OCI-LY7 (cell line): ENCODE measurements at regions not wholly inside any gene's neighbourhood (a gene's known extent, or its start where the extent isn't known, plus 50 kb on each side); places are given as distances from the start of the nearest gene placed in this dataset.
A peak's percentile ranks its signal among the peaks of the same experiment; 100 is the strongest.

Source experiments
- BruUV-seq: library from RNA; stranded (reverse); fragments of 400-500 nt; replicated peaks from 2 replicates; lab custom pipeline; 2021; lab: Mats Ljungman, UMichigan
- CTCF ChIA-PET: fragments of 300-600 bp; sonication (Branson Sonifier 250); formaldehyde crosslinking; loops from one replicate; lab custom pipeline; 2022; ENCODE audit warnings: antibody characterized with exemption; ENCODE audit not compliant: unreplicated experiment; lab: Charles Lee
- POLR2A ChIA-PET: fragments of 300-600 bp; sonication (Branson Sonifier 250); formaldehyde crosslinking; loops from one replicate; lab custom pipeline; 2022; ENCODE audit warnings: antibody characterized with exemption; lab: Charles Lee
- DNase-seq: peaks from one replicate; pipeline ENCODE4 v3.0.0-alpha.2; 2015; ENCODE audit warnings: low spot score
- H2AFZ ChIP-seq: fragments of 200-600 bp; sonication (generic), shearing (Covaris generic); 2 replicates; pipeline ENCODE4 v1.6.1; 2014; ENCODE audit warnings: mild to moderate bottlenecking, antibody characterized with exemption, low read length, moderate library complexity
- H3K27ac ChIP-seq: fragments of 200-600 bp; sonication (generic); 2 replicates; pipeline ENCODE4 v1.5.1; 2014; ENCODE audit warnings: mixed run types, low read depth, mild to moderate bottlenecking, moderate library complexity, low read length, inconsistent platforms; ENCODE audit not compliant: poor library complexity, severe bottlenecking
- H3K36me3 ChIP-seq: fragments of 200-600 bp; sonication (generic); 2 replicates; pipeline ENCODE4 v1.6.1; 2014; ENCODE audit warnings: mild to moderate bottlenecking, antibody characterized with exemption, low read length, moderate library complexity, mixed read lengths; ENCODE audit not compliant: insufficient read depth
- H3K4me1 ChIP-seq: fragments of 200-600 bp; sonication (generic); 2 replicates; pipeline ENCODE4 v1.5.1; 2014; ENCODE audit warnings: mild to moderate bottlenecking, low read length; ENCODE audit not compliant: insufficient read depth, poor library complexity, severe bottlenecking
- H3K4me2 ChIP-seq: fragments of 200-600 bp; sonication (generic); 2 replicates; pipeline ENCODE4 v1.6.1; 2014; ENCODE audit warnings: mild to moderate bottlenecking, low read length
- H3K4me3 ChIP-seq: fragments of 200-600 bp; sonication (generic); 2 replicates; pipeline ENCODE4 v1.5.1; 2014; ENCODE audit warnings: mild to moderate bottlenecking, low read depth, low read length; ENCODE audit not compliant: poor library complexity, severe bottlenecking
- H3K79me2 ChIP-seq: fragments of 200-600 bp; sonication (generic); 2 replicates; pipeline ENCODE4 v1.6.1; 2016; ENCODE audit warnings: low read depth, mild to moderate bottlenecking, low read length, moderate library complexity, mixed read lengths; ENCODE audit not compliant: insufficient read depth
- H3K9me2 ChIP-seq: fragments of 200-600 bp; sonication (generic); 2 replicates; pipeline ENCODE4 v1.6.1; 2016; ENCODE audit warnings: mild to moderate bottlenecking, low read length, mixed read lengths; ENCODE audit not compliant: insufficient read depth
- H3K9me3 ChIP-seq: fragments of 200-600 bp; sonication (generic); 2 replicates; pipeline ENCODE4 v1.6.1; 2014; ENCODE audit warnings: mild to moderate bottlenecking, mixed run types, low read length, mixed read lengths
- H4K20me1 ChIP-seq: fragments of 200-600 bp; sonication (generic); 2 replicates; pipeline ENCODE4 v1.6.1; 2014; ENCODE audit warnings: mild to moderate bottlenecking, antibody characterized with exemption, low read length, moderate library complexity, mixed read lengths; ENCODE audit not compliant: insufficient read depth
- EZH2phosphoT487 ChIP-seq: fragments of 200-600 bp; sonication (generic); IDR thresholded peaks from 2 replicates; pipeline ENCODE4 v1.6.1; 2018; ENCODE audit warnings: low read depth, borderline replicate concordance, mild to moderate bottlenecking, mixed run types, antibody characterized with exemption, low read length, moderate library complexity, mixed read lengths
- intact Hi-C: fragments of 100-400 bp; cut with micrococcal nuclease; formaldehyde crosslinking; loops from one replicate; pipeline ENCODE4 v1.10.0; 2022; ENCODE audit not compliant: unreplicated experiment
- TF ChIP-seq, protein P1 (sequence below): fragments of 200-600 bp; sonication (generic); conservative IDR thresholded peaks from 2 replicates; pipeline ENCODE4 v1.5.1; 2014; ENCODE audit warnings: mild to moderate bottlenecking, antibody characterized with exemption, low read length, moderate library complexity, mixed read lengths

DNA sequence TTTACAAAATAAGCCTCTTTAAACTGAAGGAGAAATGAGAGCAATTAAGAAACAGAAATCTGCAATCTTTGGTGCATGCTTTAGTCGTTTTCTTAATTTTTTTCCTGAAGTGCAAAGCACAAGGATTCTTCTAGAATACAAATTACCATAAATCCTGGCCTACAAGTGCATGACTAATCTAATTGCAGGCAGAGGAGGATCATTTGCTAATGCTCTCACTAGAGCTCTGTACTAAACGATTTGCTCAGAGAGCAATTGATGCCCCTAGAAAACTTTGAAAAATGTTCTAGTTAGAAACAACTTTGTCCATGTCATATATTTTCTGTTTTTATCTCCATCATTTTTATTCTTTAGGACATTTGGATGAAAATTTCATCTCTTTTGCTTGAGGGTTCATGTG, 193.2 kb downstream of the POU4F1 start:
- CTCF ChIA-PET: no interaction called here
- intact Hi-C loops: no loop called here
- BruUV-seq: no TSS peak
- DNase-seq: no peak
- H3K79me2 ChIP-seq: no peaks in the 10 kb centered on the region
- H3K4me2 ChIP-seq: no peak overlapping the region
- TF ChIP-seq, protein P1, sequence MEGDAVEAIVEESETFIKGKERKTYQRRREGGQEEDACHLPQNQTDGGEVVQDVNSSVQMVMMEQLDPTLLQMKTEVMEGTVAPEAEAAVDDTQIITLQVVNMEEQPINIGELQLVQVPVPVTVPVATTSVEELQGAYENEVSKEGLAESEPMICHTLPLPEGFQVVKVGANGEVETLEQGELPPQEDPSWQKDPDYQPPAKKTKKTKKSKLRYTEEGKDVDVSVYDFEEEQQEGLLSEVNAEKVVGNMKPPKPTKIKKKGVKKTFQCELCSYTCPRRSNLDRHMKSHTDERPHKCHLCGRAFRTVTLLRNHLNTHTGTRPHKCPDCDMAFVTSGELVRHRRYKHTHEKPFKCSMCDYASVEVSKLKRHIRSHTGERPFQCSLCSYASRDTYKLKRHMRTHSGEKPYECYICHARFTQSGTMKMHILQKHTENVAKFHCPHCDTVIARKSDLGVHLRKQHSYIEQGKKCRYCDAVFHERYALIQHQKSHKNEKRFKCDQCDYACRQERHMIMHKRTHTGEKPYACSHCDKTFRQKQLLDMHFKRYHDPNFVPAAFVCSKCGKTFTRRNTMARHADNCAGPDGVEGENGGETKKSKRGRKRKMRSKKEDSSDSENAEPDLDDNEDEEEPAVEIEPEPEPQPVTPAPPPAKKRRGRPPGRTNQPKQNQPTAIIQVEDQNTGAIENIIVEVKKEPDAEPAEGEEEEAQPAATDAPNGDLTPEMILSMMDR: no peak
- no peak for TF ChIP-seq EZH2phosphoT487
- no peaks in the 10 kb centered on the region for H3K4me1 ChIP-seq
- no peaks in the 10 kb centered on the region for H4K20me1 ChIP-seq
- no peaks in the 10 kb centered on the region for H3K36me3 ChIP-seq
- H3K27ac ChIP-seq: no peak overlapping the region
- no peak overlapping the region for H3K4me3 ChIP-seq
- no peak overlapping the region for H2AFZ ChIP-seq
- no peaks in the 10 kb centered on the region for H3K9me3 ChIP-seq
- POLR2A ChIA-PET: no interaction called here
- H3K9me2 ChIP-seq: no peaks in the 10 kb centered on the region

DNA sequence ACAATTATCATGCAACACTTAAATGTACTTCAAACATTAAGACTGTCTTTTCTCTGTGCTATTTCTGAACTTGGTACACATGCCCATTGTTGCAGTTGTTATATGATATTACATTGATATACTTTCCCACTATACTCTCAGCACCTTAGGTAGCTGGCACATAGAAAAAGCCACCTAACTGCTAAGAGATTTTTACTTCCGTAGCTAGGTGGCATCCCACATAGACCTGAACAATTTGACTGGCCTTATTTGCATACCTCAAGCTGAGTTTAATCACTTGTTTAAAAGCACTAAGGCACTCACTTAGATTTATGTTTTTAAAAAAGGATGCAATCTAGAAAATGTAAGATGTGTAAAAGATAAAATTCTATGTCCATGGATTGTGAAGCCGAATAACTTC, 194.2 kb downstream of the POU4F1 start:
- intact Hi-C loops: no loop called here
- Histone ChIP-seq H3K27ac (no peak overlapping the region), H3K4me2 (no peak overlapping the region), H3K9me2 (no peaks in the 10 kb centered on the region), H4K20me1 (no peaks in the 10 kb centered on the region), H3K4me1 (no peaks in the 10 kb centered on the region), H3K9me3 (no peaks in the 10 kb centered on the region), H3K4me3 (no peak overlapping the region), H2AFZ (no peak overlapping the region), H3K79me2 (no peaks in the 10 kb centered on the region), H3K36me3 (no peaks in the 10 kb centered on the region)
- no TSS peak for BruUV-seq
- ChIA-PET CTCF (no interaction called here), POLR2A (no interaction called here)
- TF ChIP-seq EZH2phosphoT487: no peak
- TF ChIP-seq, protein P1: no peak
- peak; percentile 3 for DNase-seq

GRCh38 chr13:78404846-78405360, 198.4 kb downstream of the POU4F1 start:
- Histone ChIP-seq H3K27ac (no peak overlapping the region), H3K79me2 (no peaks in the 10 kb centered on the region), H3K36me3 (no peaks in the 10 kb centered on the region), H3K4me3 (no peak overlapping the region), H3K4me2 (no peak overlapping the region), H4K20me1 (no peaks in the 10 kb centered on the region), H3K9me3 (no peaks in the 10 kb centered on the region), H3K4me1 (no peaks in the 10 kb centered on the region), H2AFZ (no peak overlapping the region), H3K9me2 (no peaks in the 10 kb centered on the region)
- TF ChIP-seq, protein P1: no peak
- TF ChIP-seq EZH2phosphoT487: no peak
- intact Hi-C loops: no loop called here
- CTCF ChIA-PET: no interaction called here
- no TSS peak for BruUV-seq
- no peak for DNase-seq
- POLR2A ChIA-PET: no interaction called here
